ENCODE measurements at regions not wholly inside any gene's neighbourhood (a gene's known extent, or its start where the extent isn't known, plus 50 kb on each side); places are given as distances from the start of the nearest gene placed in this dataset.

DNA sequence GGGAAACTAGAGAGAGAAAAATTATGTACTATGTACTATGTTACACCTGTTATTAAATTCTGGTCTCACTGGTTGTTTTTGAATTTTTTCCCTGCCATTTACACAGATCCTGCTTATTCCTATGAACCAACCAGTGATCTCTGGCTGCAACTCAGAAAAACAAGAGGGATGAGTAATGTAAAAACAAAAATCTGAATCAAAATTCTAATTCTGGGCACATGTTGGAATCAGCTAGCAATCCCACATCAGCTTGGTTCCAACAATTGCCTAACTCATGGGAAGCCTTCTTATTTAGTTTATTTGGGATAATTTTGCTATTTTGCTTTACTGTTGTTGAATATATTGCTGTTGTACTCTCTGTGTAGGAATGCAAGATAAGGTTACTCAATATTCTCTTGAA lies 78.3 kb downstream of the PLK2 start (continued):
- no peak for TF ChIP-seq NANOG (IDR thresholded peaks at IDR 0.05; ENCODE audit: insufficient read depth, low read depth, low read length, poor library complexity, severe bottlenecking)
- no peak for TF ChIP-seq SIX5 (IDR thresholded peaks at IDR 0.05; ENCODE audit: low read depth, low read length)
- TF ChIP-seq JUND (IDR thresholded peaks at IDR 0.05; ENCODE audit: low read length) = no peak

Measured in H1 (cell line).